ENCODE measurements at regions not wholly inside any gene's neighbourhood (a gene's known extent, or its start where the extent isn't known, plus 50 kb on each side); places are given as distances from the start of the nearest gene placed in this dataset.

DNA sequence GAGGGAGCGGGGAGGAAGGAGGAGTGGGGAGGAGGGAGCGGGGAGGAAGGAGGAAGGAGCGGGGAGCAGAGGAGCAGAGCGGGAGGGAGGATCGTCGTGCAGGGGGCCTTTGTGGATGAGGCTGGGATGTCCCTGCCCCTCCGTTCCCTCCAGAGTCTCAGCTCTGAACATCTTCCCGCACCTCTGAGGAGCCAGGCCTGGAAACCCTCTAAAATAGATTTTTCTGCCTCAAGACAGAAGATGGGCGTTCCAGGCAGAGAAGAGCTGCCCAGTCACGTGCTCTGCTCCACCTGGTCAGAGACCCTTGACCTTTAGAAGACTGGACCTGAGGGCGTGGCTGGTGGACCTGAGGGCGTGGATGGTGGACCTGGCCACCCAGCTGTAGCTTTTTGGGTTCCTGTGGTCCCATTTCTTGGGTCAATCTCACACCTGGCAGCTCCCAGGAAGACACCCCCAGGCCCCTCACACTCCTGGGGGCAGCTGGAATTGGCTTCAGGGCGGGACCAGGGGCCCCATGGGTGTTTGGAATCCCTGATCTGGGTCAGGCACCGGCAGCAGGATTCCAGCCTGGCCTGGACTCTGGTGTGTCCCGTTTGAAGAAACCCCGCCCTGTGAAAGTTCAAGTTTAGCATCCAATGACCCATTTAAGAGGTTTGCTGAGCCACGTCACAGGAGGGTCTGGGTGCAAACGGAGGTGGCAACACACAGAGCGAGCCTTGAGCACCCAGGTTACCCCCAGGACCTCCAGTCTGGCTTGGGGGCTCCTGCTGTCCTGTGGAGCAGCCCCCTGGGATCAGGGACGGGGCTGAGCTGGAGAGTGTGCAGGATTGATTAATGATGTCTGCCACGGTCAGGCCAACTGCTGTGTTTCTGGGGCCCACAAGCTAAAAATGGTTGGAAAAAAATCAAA lies 96.9 kb upstream of the BHLHE23 start:
- TF ChIP-seq, protein P1, sequence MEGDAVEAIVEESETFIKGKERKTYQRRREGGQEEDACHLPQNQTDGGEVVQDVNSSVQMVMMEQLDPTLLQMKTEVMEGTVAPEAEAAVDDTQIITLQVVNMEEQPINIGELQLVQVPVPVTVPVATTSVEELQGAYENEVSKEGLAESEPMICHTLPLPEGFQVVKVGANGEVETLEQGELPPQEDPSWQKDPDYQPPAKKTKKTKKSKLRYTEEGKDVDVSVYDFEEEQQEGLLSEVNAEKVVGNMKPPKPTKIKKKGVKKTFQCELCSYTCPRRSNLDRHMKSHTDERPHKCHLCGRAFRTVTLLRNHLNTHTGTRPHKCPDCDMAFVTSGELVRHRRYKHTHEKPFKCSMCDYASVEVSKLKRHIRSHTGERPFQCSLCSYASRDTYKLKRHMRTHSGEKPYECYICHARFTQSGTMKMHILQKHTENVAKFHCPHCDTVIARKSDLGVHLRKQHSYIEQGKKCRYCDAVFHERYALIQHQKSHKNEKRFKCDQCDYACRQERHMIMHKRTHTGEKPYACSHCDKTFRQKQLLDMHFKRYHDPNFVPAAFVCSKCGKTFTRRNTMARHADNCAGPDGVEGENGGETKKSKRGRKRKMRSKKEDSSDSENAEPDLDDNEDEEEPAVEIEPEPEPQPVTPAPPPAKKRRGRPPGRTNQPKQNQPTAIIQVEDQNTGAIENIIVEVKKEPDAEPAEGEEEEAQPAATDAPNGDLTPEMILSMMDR (IDR thresholded peaks at IDR 0.05 in 2 of 3, conservative IDR thresholded peaks at IDR 0.05 in 1 of 3; ENCODE audit: insufficient read depth in 2 of 3, low read depth in 1 of 3, low read length in 3 of 3) = no peak
- no peak for TF ChIP-seq TEAD4 (IDR thresholded peaks at IDR 0.05; ENCODE audit: low read length)
- TF ChIP-seq TEAD4 (CRISPR knock-in tag; IDR thresholded peaks at IDR 0.05; ENCODE audit: borderline replicate concordance) = no peak

Measured in K562 (cell line).